Caco-2 (cell line): ENCODE measurements at regions not wholly inside any gene's neighbourhood (a gene's known extent, or its start where the extent isn't known, plus 50 kb on each side); places are given as distances from the start of the nearest gene placed in this dataset. TPM values are rescaled to one million over a fixed set of nuclear protein-coding genes. Genes with fewer than 3 reads are reported as not detected.
"Not testable (repeated sequence)": the region's sequence is repeated elsewhere in the genome, so short reads cannot be mapped to it uniquely, and the experiment has no call there.

Experiments used
- BruUV-seq: library from RNA; stranded (reverse); fragments of 400-500 nt; replicated peaks from 2 replicates; lab custom pipeline; 2021; lab: Mats Ljungman, UMichigan
- CTCF ChIA-PET: fragments of 300-600 bp; sonication (Branson Sonifier 250); formaldehyde crosslinking; loops from one replicate; lab custom pipeline; 2022; ENCODE audit warnings: antibody characterized with exemption; lab: Charles Lee
- POLR2A ChIA-PET: fragments of 300-600 bp; sonication (Branson Sonifier 250); formaldehyde crosslinking; loops from one replicate; lab custom pipeline; 2022; ENCODE audit warnings: antibody characterized with exemption; lab: Charles Lee
- DNase-seq, 2 experiments: peaks; one replicate each; pipeline versions ENCODE4 v3.0.0 to v3.0.0-alpha.2; 2020 to 2022
- H3K27me3 ChIP-seq: replicated peaks from 2 replicates; pipeline ENCODE4 v1.6.0; 2011; ENCODE audit warnings: low read length; ENCODE audit not compliant: control insufficient read depth, insufficient read depth
- H3K36me3 ChIP-seq: 2 replicates; pipeline ENCODE4 v1.5.1; 2011; ENCODE audit warnings: low read length; ENCODE audit not compliant: control insufficient read depth, insufficient read depth
- H3K4me1 ChIP-seq: fragments of 250-450 bp; sonication (Bioruptor Pico); 2 replicates; pipeline ENCODE4 v1.5.1; 2020; ENCODE audit warnings: mild to moderate bottlenecking
- H3K4me3 ChIP-seq: 2 replicates; pipeline ENCODE4 v1.5.1; 2011; ENCODE audit warnings: low read depth, mild to moderate bottlenecking, control low read depth, low read length
- H3K9me3 ChIP-seq: fragments of 250-450 bp; sonication (Bioruptor Pico); 2 replicates; pipeline ENCODE4 v1.5.1; 2020; ENCODE audit warnings: mild to moderate bottlenecking, moderate library complexity
- H3K27ac Mint-ChIP-seq: one replicate; pipeline ENCODE4 v1.8.0; 2022; ENCODE audit warnings: mixed read lengths; ENCODE audit not compliant: unreplicated experiment
- H3K27me3 Mint-ChIP-seq: one replicate; pipeline ENCODE4 v1.8.0; 2022; ENCODE audit warnings: mixed read lengths; ENCODE audit not compliant: insufficient read depth, unreplicated experiment
- H3K36me3 Mint-ChIP-seq: one replicate; pipeline ENCODE4 v1.8.0; 2022; ENCODE audit warnings: mild to moderate bottlenecking, mixed read lengths; ENCODE audit not compliant: insufficient read depth, unreplicated experiment
- H3K4me1 Mint-ChIP-seq: one replicate; pipeline ENCODE4 v1.8.0; 2022; ENCODE audit warnings: low read depth, mixed read lengths; ENCODE audit not compliant: unreplicated experiment
- H3K4me3 Mint-ChIP-seq: one replicate; pipeline ENCODE4 v1.8.0; 2022; ENCODE audit warnings: mild to moderate bottlenecking, moderate library complexity, mixed read lengths; ENCODE audit not compliant: unreplicated experiment
- H3K9me3 Mint-ChIP-seq: one replicate; pipeline ENCODE4 v1.8.0; 2022; ENCODE audit warnings: mixed read lengths; ENCODE audit not compliant: unreplicated experiment
- CTCF ChIP-seq, 2 experiments: fragments of 200-600 bp in 1 of 2; IDR thresholded peaks; 1 replicate in 1 of 2; 2 replicates in 1 of 2; pipeline versions ENCODE4 v1.5.1 to v1.8.0; 2011 to 2022; ENCODE audit warnings: antibody characterized with exemption in 1 of 2, control low read depth in 1 of 2, inconsistent platforms in 1 of 2, low read depth in 1 of 2, low read length in 1 of 2, mild to moderate bottlenecking in 1 of 2, moderate library complexity in 1 of 2; ENCODE audit not compliant: insufficient read depth in 1 of 2, severe bottlenecking in 1 of 2, unreplicated experiment in 1 of 2
- intact Hi-C: fragments of 100-400 bp; cut with micrococcal nuclease; formaldehyde crosslinking; loops from one replicate; pipeline ENCODE4 v1.10.0; 2022; ENCODE audit not compliant: unreplicated experiment
- microRNA-seq: library from miRNA; unstranded; fragments of <30 nt; microRNA quantifications from one replicate; pipeline ENCODE4 v1.2.0, GENCODE V29; 2022

DNA sequence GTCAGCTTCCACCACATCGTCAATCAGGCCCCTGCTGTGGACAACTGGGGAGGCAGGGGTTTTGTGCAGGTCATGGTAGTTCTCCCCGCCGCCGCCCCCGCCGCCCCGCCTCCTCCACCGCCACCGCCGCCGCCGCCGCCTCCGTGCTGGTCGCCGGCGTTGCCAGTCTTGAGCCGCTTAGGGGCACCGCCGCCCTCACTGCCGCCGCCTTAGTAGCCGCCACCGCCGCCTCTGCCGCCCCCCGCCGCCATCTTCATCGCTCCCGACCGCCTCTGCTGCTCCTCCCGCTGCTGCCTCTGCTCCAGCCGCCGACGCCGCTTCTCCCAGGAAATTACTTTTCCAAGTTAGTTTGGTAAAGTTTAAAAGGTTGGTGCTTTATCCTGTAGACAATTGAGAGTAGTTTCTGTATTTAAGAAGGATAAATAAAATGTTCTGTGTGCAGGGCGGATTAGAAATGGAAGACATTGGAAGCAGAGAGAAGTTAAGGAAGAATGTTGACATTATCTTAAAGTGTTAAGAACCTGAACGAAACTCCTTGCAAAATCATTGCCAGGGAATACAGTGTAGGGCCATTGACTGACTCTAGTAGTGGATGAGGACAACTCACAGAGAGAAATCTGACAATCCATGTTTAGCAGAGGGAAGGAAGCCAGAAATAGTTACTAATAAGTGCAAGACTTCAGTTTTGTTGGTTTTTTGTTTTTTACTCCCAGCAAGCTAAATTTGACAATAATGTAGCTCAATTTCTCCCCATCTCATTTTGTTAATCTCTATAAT lies 53.0 kb upstream of the GOLGA8A start:
- Mint-ChIP-seq H3K4me3 (no peak overlapping the region), H3K4me1 (no peaks in the 10 kb centered on the region), H3K27me3 (peaks cover 4% of the 10 kb centered on the region), H3K36me3 (no peaks in the 10 kb centered on the region), H3K27ac (no peak overlapping the region), H3K9me3 (peaks cover 10% of the 10 kb centered on the region)
- H3K9me3 ChIP-seq = no peaks in the 10 kb centered on the region
- no peak for DNase-seq
- no peaks in the 10 kb centered on the region for H3K4me1 ChIP-seq
- no peak overlapping the region for H3K4me3 ChIP-seq
- CTCF ChIA-PET = no interaction called here
- POLR2A ChIA-PET = no interaction called here
- H3K36me3 ChIP-seq = no peaks in the 10 kb centered on the region
- BruUV-seq = no TSS peak
- intact Hi-C loops = no loop called here
- TF ChIP-seq CTCF (IDR thresholded peaks at IDR 0.05; ENCODE audit: insufficient read depth in 1 of 2, low read depth in 1 of 2, low read length in 1 of 2, severe bottlenecking in 1 of 2, unreplicated experiment in 1 of 2) = no peak
- no peaks in the 10 kb centered on the region for H3K27me3 ChIP-seq

GRCh38 chr15:34488973-34489959 lies 51.7 kb upstream of the GOLGA8A start:
- H3K4me3 Mint-ChIP-seq, intact Hi-C loops, BruUV-seq, H3K36me3 ChIP-seq, POLR2A ChIA-PET, H3K9me3 ChIP-seq, H3K4me1 Mint-ChIP-seq, H3K4me3 ChIP-seq, H3K27me3 ChIP-seq, CTCF ChIA-PET, H3K4me1 ChIP-seq, H3K27me3 Mint-ChIP-seq, H3K36me3 Mint-ChIP-seq, DNase-seq, H3K27ac Mint-ChIP-seq: not testable (repeated sequence)
- H3K9me3 Mint-ChIP-seq = peaks cover 10% of the 10 kb centered on the region

Small RNA genes in the stretch of these regions (microRNA-seq; reads per million reads assigned to microRNA genes)
- not detected for gene MIR1233-2
